ENCODE measurements at regions not wholly inside any gene's neighbourhood (a gene's known extent, or its start where the extent isn't known, plus 50 kb on each side); places are given as distances from the start of the nearest gene placed in this dataset.

- in situ Hi-C loops (cut with HindIII; ENCODE audit: low pct_unique_long_range_greater_than_20kb, low sequenced_read_pairs), result no loop called here
- no peak for DNase-seq (ENCODE audit: low read depth in 1 of 2, low spot score in 1 of 2)
- TF ChIP-seq JUND (IDR thresholded peaks at IDR 0.05; ENCODE audit: low read depth), result no peak
Measured at GRCh38 chr16:8519179-8519578, 71.1 kb downstream of the TMEM114 start.

- in situ Hi-C loops (cut with HindIII; ENCODE audit: low pct_unique_long_range_greater_than_20kb, low sequenced_read_pairs), result no loop called here
- no peak for TF ChIP-seq JUND (IDR thresholded peaks at IDR 0.05; ENCODE audit: low read depth)
- no peak for DNase-seq (ENCODE audit: low read depth in 1 of 2, low spot score in 1 of 2)
Measured at GRCh38 chr16:8517280-8517679, 73.0 kb downstream of the TMEM114 start.

GRCh38 chr16:8516471-8516870 lies 73.8 kb downstream of the TMEM114 start:
- no peak for TF ChIP-seq JUND (IDR thresholded peaks at IDR 0.05; ENCODE audit: low read depth)
- in situ Hi-C loops (cut with HindIII; ENCODE audit: low pct_unique_long_range_greater_than_20kb, low sequenced_read_pairs), result no loop called here
- no peak for DNase-seq (ENCODE audit: low read depth in 1 of 2, low spot score in 1 of 2)

- no peak for DNase-seq (ENCODE audit: low read depth in 1 of 2, low spot score in 1 of 2)
- in situ Hi-C loops (cut with HindIII; ENCODE audit: low pct_unique_long_range_greater_than_20kb, low sequenced_read_pairs), result no loop called here
- TF ChIP-seq JUND (IDR thresholded peaks at IDR 0.05; ENCODE audit: low read depth), result no peak
Measured at GRCh38 chr16:8512941-8513624, 77.2 kb downstream of the TMEM114 start.

GRCh38 chr16:8511464-8511863 lies 78.8 kb downstream of the TMEM114 start:
- DNase-seq (ENCODE audit: low read depth in 1 of 2, low spot score in 1 of 2), result no peak
- in situ Hi-C loops (cut with HindIII; ENCODE audit: low pct_unique_long_range_greater_than_20kb, low sequenced_read_pairs), result no loop called here
- no peak for TF ChIP-seq JUND (IDR thresholded peaks at IDR 0.05; ENCODE audit: low read depth)

GRCh38 chr16:8510160-8510559 lies 80.2 kb downstream of the TMEM114 start:
- TF ChIP-seq JUND (IDR thresholded peaks at IDR 0.05; ENCODE audit: low read depth), result no peak
- in situ Hi-C loops (cut with HindIII; ENCODE audit: low pct_unique_long_range_greater_than_20kb, low sequenced_read_pairs), result no loop called here
- DNase-seq (ENCODE audit: low read depth in 1 of 2, low spot score in 1 of 2), result no peak

GRCh38 chr16:8505327-8505991 lies 84.9 kb downstream of the TMEM114 start:
- TF ChIP-seq JUND (IDR thresholded peaks at IDR 0.05; ENCODE audit: low read depth), result no peak
- in situ Hi-C loops (cut with HindIII; ENCODE audit: low pct_unique_long_range_greater_than_20kb, low sequenced_read_pairs), result no loop called here
- no peak for DNase-seq (ENCODE audit: low read depth in 1 of 2, low spot score in 1 of 2)

GRCh38 chr16:8502446-8502845 lies 87.9 kb downstream of the TMEM114 start:
- in situ Hi-C loops (cut with HindIII; ENCODE audit: low pct_unique_long_range_greater_than_20kb, low sequenced_read_pairs), result no loop called here
- no peak for DNase-seq (ENCODE audit: low read depth in 1 of 2, low spot score in 1 of 2)
- TF ChIP-seq JUND (IDR thresholded peaks at IDR 0.05; ENCODE audit: low read depth), result no peak

- no peak for DNase-seq (ENCODE audit: low read depth in 1 of 2, low spot score in 1 of 2)
- in situ Hi-C loops (cut with HindIII; ENCODE audit: low pct_unique_long_range_greater_than_20kb, low sequenced_read_pairs), result no loop called here
- no peak for TF ChIP-seq JUND (IDR thresholded peaks at IDR 0.05; ENCODE audit: low read depth)
Measured at GRCh38 chr16:8500351-8500750, 90.0 kb downstream of the TMEM114 start.

- no peak for TF ChIP-seq JUND (IDR thresholded peaks at IDR 0.05; ENCODE audit: low read depth)
- no peak for DNase-seq (ENCODE audit: low read depth in 1 of 2, low spot score in 1 of 2)
- in situ Hi-C loops (cut with HindIII; ENCODE audit: low pct_unique_long_range_greater_than_20kb, low sequenced_read_pairs), result no loop called here
Measured at GRCh38 chr16:8496364-8496763, 93.9 kb downstream of the TMEM114 start.

- TF ChIP-seq JUND (IDR thresholded peaks at IDR 0.05; ENCODE audit: low read depth), result no peak
- no peak for DNase-seq (ENCODE audit: low read depth in 1 of 2, low spot score in 1 of 2)
- in situ Hi-C loops (cut with HindIII; ENCODE audit: low pct_unique_long_range_greater_than_20kb, low sequenced_read_pairs), result no loop called here
Measured at GRCh38 chr16:8493972-8494371, 96.3 kb downstream of the TMEM114 start.

GRCh38 chr16:8492690-8493089 lies 97.6 kb downstream of the TMEM114 start:
- DNase-seq (ENCODE audit: low read depth in 1 of 2, low spot score in 1 of 2), result no peak
- in situ Hi-C loops (cut with HindIII; ENCODE audit: low pct_unique_long_range_greater_than_20kb, low sequenced_read_pairs), result no loop called here
- no peak for TF ChIP-seq JUND (IDR thresholded peaks at IDR 0.05; ENCODE audit: low read depth)

GRCh38 chr16:8489580-8489979 lies 100.7 kb downstream of the TMEM114 start:
- no peak for DNase-seq (ENCODE audit: low read depth in 1 of 2, low spot score in 1 of 2)
- TF ChIP-seq JUND (IDR thresholded peaks at IDR 0.05; ENCODE audit: low read depth), result no peak
- in situ Hi-C loops (cut with HindIII; ENCODE audit: low pct_unique_long_range_greater_than_20kb, low sequenced_read_pairs), result no loop called here

- no peak for TF ChIP-seq JUND (IDR thresholded peaks at IDR 0.05; ENCODE audit: low read depth)
- in situ Hi-C loops (cut with HindIII; ENCODE audit: low pct_unique_long_range_greater_than_20kb, low sequenced_read_pairs), result no loop called here
- no peak for DNase-seq (ENCODE audit: low read depth in 1 of 2, low spot score in 1 of 2)
Measured at GRCh38 chr16:8486985-8487384, 103.3 kb downstream of the TMEM114 start.
